K562 (cell line): ENCODE measurements at regions not wholly inside any gene's neighbourhood (a gene's known extent, or its start where the extent isn't known, plus 50 kb on each side); places are given as distances from the start of the nearest gene placed in this dataset.

Source experiments
- CEBPB ChIP-seq: fragments of 450-650 bp; IDR thresholded peaks from 2 replicates; pipeline ENCODE4 v1.6.1; 2016; ENCODE audit warnings: missing genetic modification characterization, missing compliant biosample characterization
- FOXK1 ChIP-seq: sonication (generic); formaldehyde crosslinking; IDR thresholded peaks from 2 replicates; pipeline ENCODE4 v1.8.0; 2022; ENCODE audit warnings: missing genetic modification reagents, mild to moderate bottlenecking, borderline replicate concordance
- HDAC2 ChIP-seq: fragments of 450-650 bp; IDR thresholded peaks from 2 replicates; pipeline ENCODE4 v1.6.1; 2016; ENCODE audit warnings: mild to moderate bottlenecking
- HDAC6 ChIP-seq: IDR thresholded peaks from 2 replicates; pipeline ENCODE4 v1.6.1; 2012; ENCODE audit warnings: low read depth, mild to moderate bottlenecking, control low read depth, inconsistent platforms, low read length, moderate library complexity
- HMG20A ChIP-seq: fragments of 450-650 bp; formaldehyde crosslinking; conservative IDR thresholded peaks from 2 replicates; pipeline ENCODE4 v1.4.0; 2020; ENCODE audit warnings: mild to moderate bottlenecking, mixed read lengths
- KAT2B ChIP-seq: IDR thresholded peaks from one replicate; pipeline ENCODE4 v1.6.1; 2012; ENCODE audit warnings: low read depth, mild to moderate bottlenecking, control low read depth, inconsistent platforms, low read length, moderate library complexity
- MAFG ChIP-seq: fragments of 450-650 bp; conservative IDR thresholded peaks from 2 replicates; pipeline ENCODE4 v1.6.1; 2016; ENCODE audit warnings: missing genetic modification characterization, missing compliant biosample characterization
- MEF2A ChIP-seq: IDR thresholded peaks from 2 replicates; pipeline ENCODE4 v1.6.1; 2011; ENCODE audit warnings: low read depth, mild to moderate bottlenecking, low read length, moderate library complexity; ENCODE audit not compliant: control insufficient read depth
- RAD21 ChIP-seq, 2 experiments: fragments of 250-450 bp in 1 of 2; fragments of 450-650 bp in 1 of 2; sonication (Bioruptor Pico) in 1 of 2; formaldehyde crosslinking in 1 of 2; IDR thresholded peaks in 1 of 2; conservative IDR thresholded peaks in 1 of 2; 2 replicates each; pipeline versions ENCODE4 v1.4.0 to v1.8.0; 2020 to 2022; ENCODE audit warnings: mild to moderate bottlenecking in 2 of 2, moderate library complexity in 1 of 2
- SIN3A ChIP-seq, 2 experiments: fragments of 150-350 bp in 1 of 2; IDR thresholded peaks; 2 replicates each; pipeline ENCODE4 v1.6.1; 2011 to 2016; ENCODE audit warnings: borderline replicate concordance in 2 of 2, low read depth in 2 of 2, low read length in 2 of 2, mild to moderate bottlenecking in 2 of 2, moderate library complexity in 2 of 2; ENCODE audit not compliant: control insufficient read depth in 1 of 2
- ZNF12 ChIP-seq: sonication (generic); formaldehyde crosslinking; IDR thresholded peaks from 2 replicates; pipeline ENCODE4 v1.4.0; 2020; ENCODE audit warnings: mild to moderate bottlenecking, missing genetic modification reagents
- TF ChIP-seq, protein P1 (sequence below): sonication (generic); formaldehyde crosslinking; IDR thresholded peaks from 2 replicates; pipeline ENCODE4 v1.8.0; 2022; ENCODE audit warnings: mild to moderate bottlenecking, missing genetic modification reagents, borderline replicate concordance
- TF ChIP-seq, protein P2 (sequence below), 3 experiments: IDR thresholded peaks in 2 of 3; conservative IDR thresholded peaks in 1 of 3; 2 replicates each; pipeline ENCODE4 v1.5.1; 2011 to 2012; ENCODE audit warnings: low read length in 3 of 3, mild to moderate bottlenecking in 3 of 3, control low read depth in 2 of 3, improper control_type of control experiment in 1 of 3, inconsistent platforms in 1 of 3, low read depth in 1 of 3, mixed read lengths in 1 of 3, moderate library complexity in 1 of 3; ENCODE audit not compliant: insufficient read depth in 2 of 3

DNA sequence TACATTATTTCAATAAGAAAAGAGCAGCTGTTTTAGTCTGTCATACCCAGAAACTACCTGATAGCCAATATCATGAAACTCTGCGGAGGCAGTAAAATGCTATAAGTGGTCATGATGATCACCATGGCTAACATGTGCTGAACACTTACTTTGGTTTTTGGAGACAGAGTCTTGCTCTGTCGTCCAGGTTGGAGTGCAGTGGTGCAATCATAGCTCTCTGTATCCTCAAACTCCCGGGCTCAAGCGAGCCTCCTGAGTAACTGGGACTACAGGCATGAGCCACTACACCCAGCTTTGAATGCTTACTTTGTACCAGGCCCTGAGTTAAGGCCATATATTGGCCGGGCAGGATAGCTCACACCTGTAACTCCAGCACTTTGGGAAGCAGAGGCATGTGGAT is 101.2 kb upstream of the DHX40 start:
- TF ChIP-seq KAT2B (no peak), ZNF12 (CRISPR knock-in tag) (no peak), HDAC2 (no peak), RAD21 (CRISPR knock-in tag; conservative IDR thresholded peaks at IDR 0.05 in 1 of 2, IDR thresholded peaks at IDR 0.05 in 1 of 2) (no peak), HMG20A (CRISPR knock-in tag) (no peak), FOXK1 (no peak), MAFG (no peak), HDAC6 (no peak), MEF2A (no peak), SIN3A (IDR thresholded peaks at IDR 0.05; ENCODE audit: borderline replicate concordance in 2 of 2, control insufficient read depth in 1 of 2, low read depth in 2 of 2, low read length in 2 of 2) (no peak), CEBPB (no peak)
- TF ChIP-seq, protein P1, sequence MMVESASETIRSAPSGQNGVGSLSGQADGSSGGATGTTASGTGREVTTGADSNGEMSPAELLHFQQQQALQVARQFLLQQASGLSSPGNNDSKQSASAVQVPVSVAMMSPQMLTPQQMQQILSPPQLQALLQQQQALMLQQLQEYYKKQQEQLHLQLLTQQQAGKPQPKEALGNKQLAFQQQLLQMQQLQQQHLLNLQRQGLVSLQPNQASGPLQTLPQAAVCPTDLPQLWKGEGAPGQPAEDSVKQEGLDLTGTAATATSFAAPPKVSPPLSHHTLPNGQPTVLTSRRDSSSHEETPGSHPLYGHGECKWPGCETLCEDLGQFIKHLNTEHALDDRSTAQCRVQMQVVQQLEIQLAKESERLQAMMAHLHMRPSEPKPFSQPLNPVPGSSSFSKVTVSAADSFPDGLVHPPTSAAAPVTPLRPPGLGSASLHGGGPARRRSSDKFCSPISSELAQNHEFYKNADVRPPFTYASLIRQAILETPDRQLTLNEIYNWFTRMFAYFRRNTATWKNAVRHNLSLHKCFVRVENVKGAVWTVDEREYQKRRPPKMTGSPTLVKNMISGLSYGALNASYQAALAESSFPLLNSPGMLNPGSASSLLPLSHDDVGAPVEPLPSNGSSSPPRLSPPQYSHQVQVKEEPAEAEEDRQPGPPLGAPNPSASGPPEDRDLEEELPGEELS (CRISPR knock-in tag) = no peak
- TF ChIP-seq, protein P2, sequence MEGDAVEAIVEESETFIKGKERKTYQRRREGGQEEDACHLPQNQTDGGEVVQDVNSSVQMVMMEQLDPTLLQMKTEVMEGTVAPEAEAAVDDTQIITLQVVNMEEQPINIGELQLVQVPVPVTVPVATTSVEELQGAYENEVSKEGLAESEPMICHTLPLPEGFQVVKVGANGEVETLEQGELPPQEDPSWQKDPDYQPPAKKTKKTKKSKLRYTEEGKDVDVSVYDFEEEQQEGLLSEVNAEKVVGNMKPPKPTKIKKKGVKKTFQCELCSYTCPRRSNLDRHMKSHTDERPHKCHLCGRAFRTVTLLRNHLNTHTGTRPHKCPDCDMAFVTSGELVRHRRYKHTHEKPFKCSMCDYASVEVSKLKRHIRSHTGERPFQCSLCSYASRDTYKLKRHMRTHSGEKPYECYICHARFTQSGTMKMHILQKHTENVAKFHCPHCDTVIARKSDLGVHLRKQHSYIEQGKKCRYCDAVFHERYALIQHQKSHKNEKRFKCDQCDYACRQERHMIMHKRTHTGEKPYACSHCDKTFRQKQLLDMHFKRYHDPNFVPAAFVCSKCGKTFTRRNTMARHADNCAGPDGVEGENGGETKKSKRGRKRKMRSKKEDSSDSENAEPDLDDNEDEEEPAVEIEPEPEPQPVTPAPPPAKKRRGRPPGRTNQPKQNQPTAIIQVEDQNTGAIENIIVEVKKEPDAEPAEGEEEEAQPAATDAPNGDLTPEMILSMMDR (IDR thresholded peaks at IDR 0.05 in 2 of 3, conservative IDR thresholded peaks at IDR 0.05 in 1 of 3; ENCODE audit: insufficient read depth in 2 of 3, low read depth in 1 of 3, low read length in 3 of 3) = no peak
